ENCODE measurements at regions not wholly inside any gene's neighbourhood (a gene's known extent, or its start where the extent isn't known, plus 50 kb on each side); places are given as distances from the start of the nearest gene placed in this dataset.

- TF ChIP-seq, protein P1, sequence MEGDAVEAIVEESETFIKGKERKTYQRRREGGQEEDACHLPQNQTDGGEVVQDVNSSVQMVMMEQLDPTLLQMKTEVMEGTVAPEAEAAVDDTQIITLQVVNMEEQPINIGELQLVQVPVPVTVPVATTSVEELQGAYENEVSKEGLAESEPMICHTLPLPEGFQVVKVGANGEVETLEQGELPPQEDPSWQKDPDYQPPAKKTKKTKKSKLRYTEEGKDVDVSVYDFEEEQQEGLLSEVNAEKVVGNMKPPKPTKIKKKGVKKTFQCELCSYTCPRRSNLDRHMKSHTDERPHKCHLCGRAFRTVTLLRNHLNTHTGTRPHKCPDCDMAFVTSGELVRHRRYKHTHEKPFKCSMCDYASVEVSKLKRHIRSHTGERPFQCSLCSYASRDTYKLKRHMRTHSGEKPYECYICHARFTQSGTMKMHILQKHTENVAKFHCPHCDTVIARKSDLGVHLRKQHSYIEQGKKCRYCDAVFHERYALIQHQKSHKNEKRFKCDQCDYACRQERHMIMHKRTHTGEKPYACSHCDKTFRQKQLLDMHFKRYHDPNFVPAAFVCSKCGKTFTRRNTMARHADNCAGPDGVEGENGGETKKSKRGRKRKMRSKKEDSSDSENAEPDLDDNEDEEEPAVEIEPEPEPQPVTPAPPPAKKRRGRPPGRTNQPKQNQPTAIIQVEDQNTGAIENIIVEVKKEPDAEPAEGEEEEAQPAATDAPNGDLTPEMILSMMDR (IDR thresholded peaks at IDR 0.05) = no peak
- no peak for TF ChIP-seq POLR2A (IDR thresholded peaks at IDR 0.05)
Observed at GRCh38 chr10:44704616-44705015, 206.5 kb upstream of the TMEM72 start.

Measured in body of pancreas (tissue), 4 donors.